HG03439 (cell line): ENCODE measurements at regions not wholly inside any gene's neighbourhood (a gene's known extent, or its start where the extent isn't known, plus 50 kb on each side); places are given as distances from the start of the nearest gene placed in this dataset.
"Not testable (repeated sequence)": the region's sequence is repeated elsewhere in the genome, so short reads cannot be mapped to it uniquely, and the experiment has no call there.

Experiments used
- ATAC-seq: cut with Tn5 transposase; IDR thresholded peaks from one replicate; pipeline ENCODE4 v1.9.1; 2021; ENCODE audit warnings: mild to moderate bottlenecking, moderate library complexity; ENCODE audit not compliant: unreplicated experiment

DNA sequence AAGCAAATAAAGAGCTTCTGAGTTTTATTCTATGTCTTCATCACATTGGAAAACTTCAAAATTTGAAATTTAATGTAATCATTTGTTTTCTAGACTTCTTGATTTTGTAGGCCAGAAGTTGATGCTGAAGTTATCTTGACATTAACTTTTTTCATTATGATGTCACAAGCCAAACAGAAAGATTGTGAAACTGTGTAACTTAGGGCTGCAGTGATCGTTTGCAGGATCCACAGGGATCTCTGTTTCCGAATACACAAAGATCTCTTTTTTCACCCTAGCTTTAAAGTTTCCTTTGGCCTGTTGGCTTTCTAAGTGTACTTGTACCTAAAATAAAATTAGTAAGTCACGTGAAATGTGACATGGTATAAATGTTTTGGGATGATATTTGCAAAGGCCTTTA is 594.9 kb upstream of the CDH2 start:
- no peak for ATAC-seq

DNA sequence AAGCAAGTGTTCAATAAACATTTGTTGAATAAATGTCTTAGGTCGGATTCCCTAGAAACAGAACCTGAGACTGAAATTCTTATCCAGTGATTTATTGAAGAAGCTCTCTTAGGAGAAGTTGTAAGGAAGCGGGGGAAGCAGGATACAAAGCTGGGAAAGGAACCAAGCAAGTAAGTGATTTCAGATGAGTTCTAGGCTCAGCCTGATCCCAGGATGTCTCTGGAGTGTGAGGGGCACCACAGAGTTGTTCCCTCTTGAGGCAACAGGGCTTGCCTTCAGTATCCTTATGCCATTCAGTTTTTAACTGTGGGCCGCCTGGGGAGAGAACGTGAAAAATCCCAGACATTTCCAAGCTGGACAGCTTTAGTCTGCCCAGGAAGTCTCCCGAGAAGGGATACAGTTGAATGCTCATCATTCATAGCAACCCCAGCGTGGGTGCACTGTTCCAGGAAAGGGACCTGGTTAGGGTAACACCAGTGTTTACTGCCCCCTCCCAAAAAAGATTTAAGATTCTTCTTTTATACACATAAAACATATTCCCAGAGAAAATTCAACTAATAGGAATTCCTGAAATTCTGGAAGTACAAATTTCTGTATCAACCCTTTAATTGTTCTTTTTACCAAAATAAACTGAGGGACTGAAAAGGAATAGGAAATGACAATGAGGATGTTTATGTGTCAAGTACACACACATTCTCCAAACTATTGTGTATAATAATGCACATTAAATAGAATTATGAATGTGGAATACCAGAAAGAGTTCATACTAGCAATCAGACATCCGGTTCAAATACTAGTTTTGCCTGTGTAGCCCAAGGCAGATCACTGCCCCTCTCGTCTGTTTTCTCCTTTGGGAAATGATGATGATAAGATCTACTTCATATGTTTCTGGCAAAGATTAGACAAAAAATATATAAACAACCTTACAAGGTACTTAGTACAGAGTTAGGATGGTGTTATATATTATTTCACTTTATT is 592.1 kb upstream of the CDH2 start:
- no peak for ATAC-seq

DNA sequence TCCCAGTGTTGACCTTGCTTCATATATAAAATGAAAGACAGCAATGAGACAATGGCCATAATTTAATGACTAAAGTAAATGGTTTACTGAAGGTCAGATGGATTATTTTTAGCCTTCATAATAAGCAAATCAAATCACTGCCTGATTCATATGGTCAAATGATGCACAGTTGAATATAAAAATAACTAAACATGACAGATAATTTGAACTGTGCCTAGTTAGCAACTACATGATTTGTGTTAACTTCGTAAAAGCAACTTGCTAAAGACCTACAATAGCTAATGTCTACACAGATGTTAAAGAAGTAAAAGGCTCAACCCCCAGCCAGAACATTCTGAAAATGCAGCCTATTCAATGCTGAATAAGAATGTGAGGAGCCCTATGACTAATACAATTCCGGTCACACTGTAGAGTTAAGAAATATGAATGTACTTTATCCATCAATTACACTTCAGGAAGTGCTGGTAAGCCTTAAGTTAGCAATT is 590.8 kb upstream of the CDH2 start:
- no peak for ATAC-seq

DNA sequence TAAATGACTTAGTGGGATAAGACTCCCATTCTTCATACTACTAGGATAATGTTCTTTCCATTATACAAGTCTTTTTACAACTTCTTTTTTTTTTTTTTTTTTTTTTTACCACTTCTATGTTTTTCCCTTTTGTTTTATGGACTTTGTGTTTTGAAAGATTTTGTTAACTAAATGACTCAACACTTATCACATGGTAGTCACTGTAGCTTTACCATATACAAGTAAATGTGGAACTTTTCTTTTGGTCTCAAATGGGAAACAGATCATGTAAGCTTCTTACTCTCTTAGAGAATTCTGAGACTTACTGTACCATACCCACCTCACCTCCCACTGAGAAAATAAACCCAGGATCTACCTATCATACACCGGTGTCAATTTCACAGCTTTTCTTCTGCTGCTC is 590.3 kb upstream of the CDH2 start:
- ATAC-seq: no peak

DNA sequence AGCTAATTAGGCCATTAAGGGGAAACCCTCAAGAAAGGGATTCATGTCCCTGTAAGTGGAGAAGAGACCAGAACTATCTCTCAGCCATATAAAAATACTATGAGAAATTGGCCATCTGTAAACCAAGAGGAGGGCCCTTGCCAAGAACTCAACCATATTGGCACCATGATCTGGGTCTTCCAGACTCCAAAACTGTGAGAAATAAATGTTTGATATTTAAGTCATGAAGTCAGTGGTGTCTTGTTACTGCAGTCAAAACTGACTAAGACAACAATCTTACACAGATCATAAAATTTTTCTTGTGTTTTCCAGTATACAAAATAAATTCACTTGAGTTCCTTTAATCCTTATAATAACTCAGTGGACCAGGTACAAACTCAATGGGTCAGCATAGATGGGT is 589.8 kb upstream of the CDH2 start:
- ATAC-seq: no peak

DNA sequence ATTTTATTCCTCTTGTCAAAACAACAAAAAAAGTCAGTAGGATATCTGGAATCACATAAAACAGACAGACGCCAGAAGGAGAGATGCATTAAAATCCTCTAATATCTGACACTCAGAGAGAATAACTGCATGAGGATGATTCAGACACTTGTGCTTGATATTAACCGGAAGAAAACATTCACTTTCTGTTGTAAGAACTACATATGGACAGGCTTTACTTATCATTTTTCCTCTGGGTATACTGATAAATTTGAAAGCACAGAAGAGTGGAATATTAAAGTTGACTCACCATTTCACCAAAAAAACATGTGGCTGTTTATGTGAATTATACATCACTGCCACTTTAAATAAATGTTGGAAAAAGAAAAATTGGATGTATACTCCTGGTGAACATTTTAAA is 589.1 kb upstream of the CDH2 start:
- ATAC-seq: no peak

DNA sequence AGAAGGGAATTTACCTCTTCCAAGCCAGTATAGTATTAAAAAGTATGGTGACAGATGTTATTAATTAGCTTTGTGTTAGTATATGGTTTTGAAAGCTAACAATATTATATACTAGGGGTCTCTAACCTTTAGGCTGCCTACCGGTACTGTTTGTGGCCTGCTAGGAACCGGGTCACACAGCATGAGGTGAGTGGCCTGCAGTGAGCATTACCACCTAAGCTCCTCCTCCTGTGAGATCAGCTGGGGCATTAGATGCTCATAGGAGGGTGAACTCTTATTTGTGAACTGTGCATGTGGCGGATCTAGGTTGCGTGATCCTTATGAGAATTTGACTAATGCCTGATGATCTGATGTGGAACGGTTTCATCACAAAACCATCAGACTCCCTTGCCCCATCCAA is 583.4 kb upstream of the CDH2 start:
- ATAC-seq: no peak

DNA sequence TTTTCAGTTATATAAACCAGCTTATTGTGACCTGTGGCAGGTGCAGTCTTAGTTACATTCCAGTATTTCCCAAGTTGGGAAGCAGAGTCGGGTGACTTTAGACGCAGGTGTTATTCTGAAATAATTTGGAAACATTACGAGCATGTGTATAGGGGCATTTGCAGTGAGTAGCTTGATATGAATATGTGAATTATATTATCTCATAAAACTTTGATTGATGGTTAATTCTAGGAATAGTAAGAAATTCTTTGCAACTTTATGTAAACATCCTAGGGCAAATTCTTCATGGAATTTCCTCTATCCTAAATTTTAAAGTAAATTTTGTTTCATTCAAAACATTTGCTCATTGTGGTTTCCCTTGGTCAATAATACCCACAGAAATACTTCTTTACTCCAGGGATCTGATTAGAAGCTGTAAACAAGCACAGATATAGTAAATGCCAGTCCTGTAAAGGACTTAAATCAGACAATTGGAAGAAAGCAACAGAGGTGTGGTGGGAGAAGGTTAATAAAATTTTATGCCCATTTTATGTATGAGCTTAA is 580.6 kb upstream of the CDH2 start:
- ATAC-seq: no peak

DNA sequence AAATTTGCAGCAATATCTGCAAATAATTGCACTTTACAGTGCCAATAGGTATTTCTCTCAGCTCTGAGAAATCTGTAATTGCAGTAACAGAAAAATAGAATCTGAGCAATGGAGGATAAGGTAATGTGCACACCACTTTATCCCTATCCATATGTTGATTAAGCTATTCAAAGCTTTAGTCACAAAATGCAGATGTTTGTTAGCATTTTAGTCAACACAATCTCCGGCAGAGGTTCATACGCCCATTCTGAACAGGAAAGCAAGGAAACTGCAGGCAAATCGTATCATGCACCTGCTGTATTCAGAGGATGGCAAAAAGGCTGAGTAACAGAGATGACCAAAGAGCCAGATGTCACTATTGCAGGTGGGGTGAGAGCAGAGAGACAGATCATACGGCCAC is 566.2 kb upstream of the CDH2 start:
- ATAC-seq: no peak

DNA sequence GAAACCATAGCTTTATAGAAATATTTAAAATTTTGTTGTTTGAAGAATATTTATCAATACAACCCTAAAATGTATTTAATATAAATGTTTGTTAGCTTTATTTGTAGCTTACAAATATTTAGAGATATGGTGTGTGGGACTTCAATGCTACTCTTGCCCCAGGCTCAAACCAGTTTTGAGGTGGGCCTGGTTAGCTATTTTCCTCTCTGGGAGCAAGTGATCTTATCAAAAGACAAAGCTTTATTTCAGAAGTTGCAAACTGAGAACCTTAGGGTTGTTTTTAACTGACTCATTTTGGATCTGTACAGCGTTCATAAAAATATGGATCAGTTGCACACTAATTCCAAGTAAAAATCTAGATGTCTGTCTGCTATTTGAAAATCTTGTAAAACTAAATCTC is 563.6 kb upstream of the CDH2 start:
- no peak for ATAC-seq

DNA sequence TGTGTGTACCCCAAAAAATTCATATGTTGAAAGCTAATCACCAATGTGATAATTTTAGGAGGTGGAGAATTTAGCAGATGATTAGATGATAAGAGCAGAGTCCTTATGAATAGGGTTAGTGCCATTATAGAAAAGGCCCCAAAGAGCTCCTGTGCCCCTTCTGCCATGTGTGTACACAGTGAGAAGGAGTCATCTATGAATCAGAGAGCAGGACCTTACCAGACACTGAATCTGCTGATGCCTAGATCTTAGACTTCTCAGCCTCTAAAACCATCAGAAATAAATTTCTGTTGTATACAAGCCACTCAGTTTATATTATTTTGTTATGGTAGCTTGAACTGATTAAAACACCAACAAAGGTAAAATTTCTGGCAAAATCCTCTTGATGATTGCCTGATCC is 560.0 kb upstream of the CDH2 start:
- no peak for ATAC-seq

DNA sequence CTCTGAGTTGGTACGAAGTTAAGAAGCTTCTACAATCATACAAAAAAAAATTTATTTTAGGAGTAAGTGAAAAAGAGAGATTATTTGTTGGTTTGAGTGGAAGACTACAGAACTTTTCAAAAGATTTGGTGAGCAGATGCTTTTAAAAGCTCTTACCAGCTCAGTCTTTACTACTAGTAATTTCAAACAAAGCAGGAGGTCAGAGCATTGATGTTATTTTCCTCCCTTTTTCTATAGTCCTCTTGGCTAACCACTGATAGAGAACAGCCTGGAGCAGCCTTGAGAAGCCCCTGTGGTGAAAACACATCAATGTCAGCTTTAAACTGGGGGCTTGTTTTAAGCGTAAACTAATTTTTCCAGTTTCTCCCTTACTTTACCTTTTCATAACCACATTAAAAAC is 559.3 kb upstream of the CDH2 start:
- no peak for ATAC-seq

DNA sequence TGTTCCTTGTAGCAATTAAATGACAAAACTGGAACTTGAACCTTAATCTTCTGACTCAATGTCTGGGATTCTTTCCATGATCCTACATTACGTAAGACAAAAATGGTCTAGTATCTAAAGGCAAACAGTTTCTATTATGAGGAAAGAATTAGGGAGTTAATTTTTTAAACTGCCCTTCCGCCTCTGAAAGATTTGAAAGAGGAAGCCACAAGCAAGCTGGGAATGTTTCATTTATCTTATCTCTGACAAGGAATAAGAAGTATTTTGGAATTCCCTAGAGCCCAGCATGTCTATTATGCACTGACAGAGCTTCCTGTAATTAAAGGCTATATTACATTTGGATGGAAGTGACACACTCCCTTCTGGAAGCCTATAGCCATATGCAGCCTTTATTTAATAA is 558.8 kb upstream of the CDH2 start:
- no peak for ATAC-seq

DNA sequence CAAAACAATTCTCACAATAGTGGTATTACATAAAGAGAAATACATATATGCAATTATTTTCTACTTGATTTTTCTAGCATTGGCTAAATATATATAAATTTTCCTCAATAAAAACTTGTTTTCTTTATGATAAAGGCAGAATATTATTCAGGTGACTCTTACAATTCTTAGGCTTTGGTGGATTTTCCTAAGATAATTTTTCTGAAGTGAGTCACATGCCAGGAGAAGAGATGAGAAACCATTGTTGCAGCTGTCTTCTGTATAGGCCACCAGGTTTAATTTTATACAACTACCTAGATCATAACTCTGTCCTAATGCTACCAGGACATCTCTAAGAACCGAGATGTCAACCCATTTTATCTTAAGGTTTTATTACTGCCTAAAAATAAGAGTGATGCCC is 552.4 kb upstream of the CDH2 start:
- ATAC-seq: no peak

DNA sequence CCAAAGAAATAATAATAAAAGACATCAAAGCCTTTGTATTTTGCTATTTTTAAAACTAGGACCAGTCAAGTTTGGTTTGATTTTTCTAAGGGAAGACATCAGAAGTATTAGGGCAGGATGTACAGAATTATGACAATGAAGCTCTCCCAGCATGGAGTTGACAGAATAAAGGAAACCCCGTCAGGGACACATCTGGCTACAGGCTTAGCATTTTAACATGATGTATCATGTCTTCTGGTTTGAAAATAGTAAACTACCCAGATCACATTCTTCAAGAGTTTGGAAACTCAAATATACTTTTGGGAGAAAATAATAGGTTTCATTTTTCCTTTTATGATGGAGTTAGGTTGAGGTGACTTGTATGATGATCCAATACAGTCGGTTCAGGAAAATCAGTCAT is 552.0 kb upstream of the CDH2 start:
- ATAC-seq: no peak

DNA sequence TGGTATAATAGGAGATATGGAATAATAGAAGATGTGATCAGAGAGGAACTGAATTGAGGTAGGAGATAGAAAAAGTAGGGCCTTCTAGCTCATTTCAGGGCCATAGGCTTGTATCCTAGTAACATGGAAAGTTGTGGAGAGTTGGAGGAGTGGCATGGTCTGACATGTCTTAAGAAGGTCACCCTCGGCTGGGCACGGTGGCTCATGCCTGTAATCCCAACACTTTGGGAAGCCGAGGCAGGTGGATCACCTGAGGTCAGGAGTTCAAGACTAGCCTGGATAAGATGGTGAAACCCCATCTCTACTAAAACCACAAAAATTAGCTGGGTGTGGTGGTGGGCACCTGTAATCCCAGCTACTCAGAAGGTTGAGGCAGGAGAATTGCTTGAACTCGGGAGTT is 550.3 kb upstream of the CDH2 start:
- not testable (repeated sequence) for ATAC-seq

DNA sequence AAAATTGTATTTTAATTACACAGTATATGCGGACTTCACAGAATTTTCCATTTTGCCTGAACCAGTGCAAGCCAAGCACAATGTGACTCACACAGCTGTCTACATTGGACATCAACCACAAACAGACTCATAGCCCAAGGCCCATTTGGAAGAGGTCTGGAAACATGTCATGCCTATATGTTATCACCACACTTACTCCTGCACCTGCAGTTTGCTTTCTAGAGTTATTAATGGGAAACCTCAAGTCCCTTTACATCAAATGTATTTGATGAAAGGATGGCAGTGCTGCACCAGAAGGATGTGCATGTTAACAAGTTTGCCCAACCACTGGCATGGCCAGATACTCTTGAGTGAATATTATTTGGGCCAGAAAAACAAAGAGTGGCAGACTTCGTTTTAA is 548.9 kb upstream of the CDH2 start:
- no peak for ATAC-seq

DNA sequence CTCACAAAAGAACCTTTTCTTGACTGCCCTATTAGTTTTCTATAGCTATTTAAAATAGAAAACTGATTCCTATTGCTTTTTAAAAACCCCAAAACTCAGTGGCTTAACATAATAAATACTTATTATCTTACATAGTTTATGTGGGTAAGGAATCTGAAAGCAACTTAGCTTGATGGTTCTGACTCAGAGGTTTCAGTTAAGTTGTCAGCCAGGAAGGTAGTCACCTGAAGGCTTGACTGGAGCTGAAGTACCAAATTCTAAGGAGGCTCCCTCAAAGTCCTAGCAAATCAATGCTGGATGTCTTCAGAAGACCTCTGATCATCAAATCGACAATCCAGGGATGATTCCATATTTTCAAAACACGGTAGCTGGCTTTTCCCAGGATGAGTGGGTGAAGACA is 546.6 kb upstream of the CDH2 start:
- no peak for ATAC-seq

DNA sequence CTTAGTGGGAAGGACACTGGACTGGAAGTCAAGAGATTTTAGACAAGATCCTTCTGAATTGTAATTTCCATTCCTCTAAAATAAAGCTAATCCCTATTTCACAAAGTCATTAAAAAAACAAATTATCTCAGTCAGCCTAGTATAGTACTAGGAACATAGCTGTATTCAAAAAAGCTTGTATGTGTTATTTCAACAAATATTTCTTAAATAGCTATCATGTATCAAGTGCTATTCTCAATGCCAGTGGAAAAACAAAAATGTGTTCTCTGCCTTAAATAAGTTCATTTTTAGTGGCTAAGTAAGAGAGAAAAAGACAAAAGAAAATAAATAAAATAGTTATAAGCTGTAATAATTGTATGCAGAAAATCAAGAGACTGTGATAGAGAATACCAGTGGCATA is 541.8 kb upstream of the CDH2 start:
- no peak for ATAC-seq

DNA sequence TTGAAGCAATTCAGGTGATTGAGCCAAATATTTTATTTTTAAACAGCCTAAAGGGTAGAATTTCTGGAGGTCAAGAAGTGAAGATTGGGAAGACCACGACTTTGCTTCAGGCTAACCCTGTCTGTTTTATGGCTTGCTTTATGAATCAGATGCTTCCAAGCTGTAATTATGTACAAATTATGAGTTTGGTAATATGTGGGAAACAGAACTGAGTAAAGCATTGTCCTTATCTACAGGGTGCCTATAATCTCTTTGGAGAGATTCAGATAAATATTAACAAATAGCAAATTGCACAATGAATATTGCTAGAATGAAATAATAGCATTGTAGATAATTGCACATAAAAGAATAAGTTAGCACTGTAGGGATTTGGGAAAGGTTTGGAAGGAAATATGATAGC is 539.4 kb upstream of the CDH2 start:
- no peak for ATAC-seq

DNA sequence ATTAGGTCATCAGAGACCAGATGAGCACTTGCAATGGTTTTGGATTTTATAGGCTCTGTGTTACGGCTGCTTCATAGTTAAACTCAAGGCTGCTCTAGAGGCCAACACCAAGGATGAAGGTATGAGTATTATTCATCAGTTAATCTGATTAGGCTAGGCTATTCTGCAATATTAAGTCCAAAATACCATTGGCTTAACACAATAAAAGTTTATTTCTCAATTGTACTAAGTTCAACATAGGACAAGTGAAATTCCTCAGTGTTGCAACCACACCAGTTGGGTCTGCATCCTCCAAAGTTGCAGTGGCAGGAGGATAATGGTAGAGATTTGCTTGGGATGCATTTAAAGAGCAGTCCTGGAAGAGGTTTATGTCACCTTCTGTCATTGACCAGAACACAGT is 538.3 kb upstream of the CDH2 start:
- no peak for ATAC-seq

DNA sequence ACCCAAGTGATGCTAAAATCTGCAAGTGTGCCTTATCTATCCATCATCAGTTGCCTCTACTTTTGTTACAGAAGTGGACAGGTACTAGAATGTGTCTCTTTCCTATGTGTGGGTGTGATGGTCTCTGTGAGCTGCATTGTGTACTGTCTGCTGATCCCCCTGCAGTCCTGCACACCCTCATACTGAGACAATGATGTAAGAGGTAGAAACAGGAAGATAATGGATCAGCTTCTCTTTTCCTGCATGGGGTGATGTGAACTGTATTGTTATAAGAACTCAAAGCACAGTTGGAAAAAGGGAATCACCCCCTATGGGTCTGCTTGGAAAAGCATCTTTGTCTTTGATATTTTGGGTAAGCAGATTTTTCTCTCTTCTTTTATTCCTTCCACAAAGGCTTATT is 537.6 kb upstream of the CDH2 start:
- no peak for ATAC-seq
